Activated CD4-positive, alpha-beta memory T cell treated with anti-CD3 and anti-CD28 coated beads for 36 hours (primary cell): ENCODE measurements at regions not wholly inside any gene's neighbourhood (a gene's known extent, or its start where the extent isn't known, plus 50 kb on each side); places are given as distances from the start of the nearest gene placed in this dataset.

Source experiments
- CTCF ChIA-PET: fragments of 350-600 bp; sonication (Branson Sonifier 250); formaldehyde crosslinking; loops from one replicate; lab custom pipeline; 2021; ENCODE audit warnings: antibody characterized with exemption, inconsistent platforms; lab: Charles Lee
- POLR2A ChIA-PET: fragments of 350-600 bp; sonication (Branson Sonifier 250); formaldehyde crosslinking; loops from one replicate; lab custom pipeline; 2021; ENCODE audit warnings: antibody characterized with exemption; lab: Charles Lee
- DNase-seq: peaks from one replicate; pipeline ENCODE4 v3.0.0-alpha.2; 2020
- H3K27ac Mint-ChIP-seq: one replicate; pipeline ENCODE4 v1.8.0; 2021; ENCODE audit warnings: mixed read lengths
- H3K27me3 Mint-ChIP-seq: one replicate; pipeline ENCODE4 v1.8.0; 2021; ENCODE audit warnings: mixed read lengths
- H3K36me3 Mint-ChIP-seq: one replicate; pipeline ENCODE4 v1.8.0; 2021; ENCODE audit warnings: mixed read lengths
- H3K4me1 Mint-ChIP-seq: one replicate; pipeline ENCODE4 v1.8.0; 2021; ENCODE audit warnings: low read depth, mixed read lengths
- H3K4me3 Mint-ChIP-seq: one replicate; pipeline ENCODE4 v1.8.0; 2021; ENCODE audit warnings: mild to moderate bottlenecking, mixed read lengths
- H3K9me3 Mint-ChIP-seq: one replicate; pipeline ENCODE4 v1.8.0; 2021; ENCODE audit warnings: mixed read lengths
- intact Hi-C: fragments of 100-400 bp; cut with micrococcal nuclease; formaldehyde crosslinking; loops from one replicate; pipeline ENCODE4 v1.15.1; 2023

DNA sequence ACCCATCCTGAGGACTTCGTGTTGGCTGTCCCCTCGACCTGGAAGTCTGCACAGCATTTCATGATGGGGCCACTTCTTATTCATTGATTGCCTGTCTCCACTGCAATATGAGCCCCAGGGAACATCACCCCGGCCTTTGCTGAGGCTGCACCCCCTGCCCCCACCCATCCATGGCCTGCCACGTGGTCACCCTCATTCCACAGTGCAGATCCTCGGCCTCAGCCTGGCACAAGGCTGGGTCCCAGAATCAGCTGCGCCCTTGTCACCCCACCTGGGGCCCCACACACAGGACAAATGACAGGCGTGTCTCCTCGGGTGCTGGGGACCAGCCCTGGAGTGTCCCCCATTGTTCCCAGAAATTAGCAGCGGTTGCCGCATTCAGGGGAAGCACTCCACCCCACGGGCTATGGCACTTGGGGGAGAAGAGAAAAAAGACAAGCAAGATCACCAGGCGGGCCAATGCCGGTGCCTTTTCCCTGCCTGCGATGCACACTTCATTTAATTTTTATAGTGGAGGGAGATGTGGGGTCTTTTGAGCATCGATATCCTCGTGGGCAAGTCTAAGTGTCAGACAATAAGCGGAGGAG lies 157.4 kb downstream of the INHBB start:
- POLR2A ChIA-PET = no interaction called here

GRCh38 chr2:120503793-120504571 lies 158.0 kb downstream of the INHBB start:
- ChIA-PET POLR2A (no interaction called here), CTCF (no interaction called here)
- intact Hi-C loops = no loop called here
- H3K27ac Mint-ChIP-seq = no peak overlapping the region
- H3K36me3 Mint-ChIP-seq = no peaks in the 10 kb centered on the region
- H3K4me3 Mint-ChIP-seq = no peak overlapping the region
- H3K9me3 Mint-ChIP-seq = no peaks in the 10 kb centered on the region
- H3K27me3 Mint-ChIP-seq = peaks cover 1% of the 10 kb centered on the region
- H3K4me1 Mint-ChIP-seq = no peaks in the 10 kb centered on the region
- no peak for DNase-seq

More for the DNA sequence above, 157.4 kb downstream of the INHBB start:
- no peaks in the 10 kb centered on the region for H3K36me3 Mint-ChIP-seq
- no peaks in the 10 kb centered on the region for H3K4me1 Mint-ChIP-seq
- CTCF ChIA-PET = no interaction called here
- DNase-seq = no peak
- intact Hi-C loops = no loop called here
- H3K27ac Mint-ChIP-seq = no peak overlapping the region
- no peaks in the 10 kb centered on the region for H3K9me3 Mint-ChIP-seq
- no peak overlapping the region for H3K4me3 Mint-ChIP-seq
- peaks cover 1% of the 10 kb centered on the region for H3K27me3 Mint-ChIP-seq

DNA sequence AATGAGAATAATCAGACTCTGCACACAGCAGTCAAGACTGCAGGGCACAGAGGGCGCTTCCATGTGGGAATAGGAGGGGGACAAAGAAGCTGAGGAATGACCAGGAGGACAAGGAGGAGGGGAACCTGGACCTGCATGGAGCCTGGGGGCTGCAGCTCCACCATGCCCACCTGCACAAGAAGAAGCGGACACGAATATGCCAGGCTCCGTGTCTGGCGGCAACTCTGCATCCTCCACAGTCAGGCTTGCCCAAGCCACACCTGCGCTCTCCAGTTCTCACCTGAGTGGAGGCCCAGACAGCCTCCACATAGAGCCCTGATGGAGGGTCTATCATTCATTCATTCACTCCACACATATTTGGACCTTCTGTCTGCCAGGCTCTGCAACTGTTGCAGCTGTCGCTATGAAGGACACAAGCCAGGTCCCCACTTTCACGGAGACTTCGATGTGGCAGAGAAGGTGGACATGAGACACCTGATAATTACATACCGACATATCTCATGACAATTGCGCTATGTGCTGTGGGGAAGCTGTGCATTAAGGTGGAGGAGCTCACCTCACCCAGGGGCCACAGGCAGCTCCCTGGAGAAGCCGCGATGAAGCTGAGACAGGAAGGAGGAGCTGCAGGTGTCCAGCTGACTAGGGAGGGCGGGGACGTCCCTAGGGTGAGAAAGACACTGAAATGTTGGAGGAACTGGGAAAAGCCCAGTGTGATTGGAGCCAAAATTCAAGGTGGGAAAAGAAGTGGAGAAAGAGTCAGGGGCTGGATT lies 159.2 kb downstream of the INHBB start:
- H3K36me3 Mint-ChIP-seq = no peaks in the 10 kb centered on the region
- H3K9me3 Mint-ChIP-seq = no peaks in the 10 kb centered on the region
- DNase-seq = no peak
- H3K27ac Mint-ChIP-seq = no peak overlapping the region
- ChIA-PET CTCF (no interaction called here), POLR2A (no interaction called here)
- no peaks in the 10 kb centered on the region for H3K4me1 Mint-ChIP-seq
- H3K4me3 Mint-ChIP-seq = no peak overlapping the region
- intact Hi-C loops = no loop called here
- peaks cover 1% of the 10 kb centered on the region for H3K27me3 Mint-ChIP-seq

DNA sequence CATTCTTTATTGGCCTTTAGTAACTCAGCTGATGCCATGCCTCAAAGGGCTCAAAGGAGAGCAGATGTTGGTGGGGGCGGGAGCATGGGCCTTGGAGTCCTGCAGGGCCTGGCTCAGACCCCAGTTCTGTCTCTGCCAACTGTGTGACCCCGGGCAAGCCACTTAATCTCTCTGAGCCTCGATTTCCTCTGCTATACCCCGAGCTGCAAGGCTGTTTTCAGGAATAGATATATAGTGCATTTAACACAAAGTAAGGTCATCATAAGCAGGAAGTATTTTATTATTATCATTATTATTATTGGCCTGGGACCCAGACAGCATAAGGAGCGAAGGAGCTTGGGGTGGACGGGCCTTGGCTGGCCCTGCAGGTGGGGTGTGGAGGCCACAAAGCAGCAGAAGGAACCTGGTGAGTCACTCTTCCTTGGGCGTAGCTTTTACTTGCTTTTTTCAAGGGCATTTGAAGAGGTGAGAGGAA lies 162.7 kb downstream of the INHBB start:
- CTCF ChIA-PET = no interaction called here
- H3K27ac Mint-ChIP-seq = no peak overlapping the region
- peaks cover 2% of the 10 kb centered on the region for H3K27me3 Mint-ChIP-seq
- no peaks in the 10 kb centered on the region for H3K4me1 Mint-ChIP-seq
- DNase-seq = no peak
- H3K36me3 Mint-ChIP-seq = no peaks in the 10 kb centered on the region
- POLR2A ChIA-PET = no interaction called here
- no peaks in the 10 kb centered on the region for H3K9me3 Mint-ChIP-seq
- H3K4me3 Mint-ChIP-seq = no peak overlapping the region
- intact Hi-C loops = no loop called here

GRCh38 chr2:120509213-120509815 lies 163.4 kb downstream of the INHBB start:
- no peak for DNase-seq
- intact Hi-C loops = no loop called here
- H3K4me3 Mint-ChIP-seq = no peak overlapping the region
- no peaks in the 10 kb centered on the region for H3K9me3 Mint-ChIP-seq
- no peaks in the 10 kb centered on the region for H3K36me3 Mint-ChIP-seq
- H3K27me3 Mint-ChIP-seq = peaks cover 2% of the 10 kb centered on the region
- ChIA-PET POLR2A (no interaction called here), CTCF (no interaction called here)
- no peaks in the 10 kb centered on the region for H3K4me1 Mint-ChIP-seq
- H3K27ac Mint-ChIP-seq = no peak overlapping the region

DNA sequence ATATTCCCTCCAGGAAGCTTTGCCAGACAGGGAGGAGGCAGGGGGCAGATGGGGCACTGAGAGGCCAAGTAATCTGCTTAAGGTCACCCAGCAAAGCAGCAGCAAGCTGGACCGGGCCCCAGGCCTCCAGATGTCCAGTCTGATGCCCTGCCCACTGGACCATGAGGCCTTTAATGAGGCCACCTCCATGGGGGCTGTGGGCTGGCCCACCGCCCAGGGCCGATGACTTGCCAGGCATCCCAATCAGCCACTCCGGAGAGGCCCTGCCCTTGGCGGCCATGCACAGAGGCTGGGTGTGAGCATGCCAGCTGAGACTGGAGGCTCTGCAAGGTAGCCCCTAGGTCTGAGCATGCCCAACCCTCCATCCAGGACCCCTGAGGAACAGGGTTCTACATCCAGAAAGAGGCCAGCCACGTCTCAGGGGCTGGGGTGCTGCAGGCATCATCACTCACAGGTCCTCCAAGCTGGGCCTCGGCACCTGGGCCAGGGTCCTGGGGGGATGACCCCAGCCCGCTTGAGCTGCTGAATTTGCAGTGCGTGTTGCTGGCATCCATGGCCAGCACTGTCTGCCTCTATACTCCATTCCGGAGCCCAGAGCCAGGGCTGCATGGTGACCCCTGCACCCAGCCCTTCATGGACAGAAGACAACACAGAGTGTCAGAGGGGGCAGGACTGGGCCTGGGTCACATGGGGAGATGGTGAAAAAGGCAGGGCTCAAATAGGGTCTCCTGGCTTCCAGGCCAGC lies 164.2 kb downstream of the INHBB start:
- ChIA-PET CTCF (interaction anchor here (0.9 kb wide), 1 partner anchor 11 kb away, joined by 3 read pairs; no protein-coding TSS in a partner anchor), POLR2A (no interaction called here)
- Mint-ChIP-seq H3K4me3 (no peak overlapping the region), H3K36me3 (no peaks in the 10 kb centered on the region), H3K4me1 (no peaks in the 10 kb centered on the region), H3K27ac (no peak overlapping the region), H3K27me3 (peaks cover 2% of the 10 kb centered on the region), H3K9me3 (no peaks in the 10 kb centered on the region)
- intact Hi-C loops = no loop called here
- no peak for DNase-seq

- ChIA-PET POLR2A (no interaction called here), CTCF (interaction anchor here (0.9 kb wide), 1 partner anchor 11 kb away, joined by 3 read pairs; no protein-coding TSS in a partner anchor)
- Mint-ChIP-seq H3K9me3 (no peaks in the 10 kb centered on the region), H3K36me3 (no peaks in the 10 kb centered on the region), H3K4me1 (no peaks in the 10 kb centered on the region), H3K4me3 (no peak overlapping the region), H3K27me3 (peaks cover 2% of the 10 kb centered on the region), H3K27ac (no peak overlapping the region)
- intact Hi-C loops = no loop called here
- no peak for DNase-seq
Measured at GRCh38 chr2:120510751-120511395, 164.9 kb downstream of the INHBB start.

GRCh38 chr2:120511536-120511935 lies 165.6 kb downstream of the INHBB start:
- H3K36me3 Mint-ChIP-seq = no peaks in the 10 kb centered on the region
- no peak for DNase-seq
- peaks cover 3% of the 10 kb centered on the region for H3K27me3 Mint-ChIP-seq
- H3K4me1 Mint-ChIP-seq = no peaks in the 10 kb centered on the region
- intact Hi-C loops = no loop called here
- no peak overlapping the region for H3K4me3 Mint-ChIP-seq
- no peaks in the 10 kb centered on the region for H3K9me3 Mint-ChIP-seq
- no peak overlapping the region for H3K27ac Mint-ChIP-seq
- CTCF ChIA-PET = interaction anchor here (0.6 kb wide), 1 partner anchor 402 kb away, joined by 3 read pairs; no protein-coding TSS in a partner anchor
- POLR2A ChIA-PET = no interaction called here

DNA sequence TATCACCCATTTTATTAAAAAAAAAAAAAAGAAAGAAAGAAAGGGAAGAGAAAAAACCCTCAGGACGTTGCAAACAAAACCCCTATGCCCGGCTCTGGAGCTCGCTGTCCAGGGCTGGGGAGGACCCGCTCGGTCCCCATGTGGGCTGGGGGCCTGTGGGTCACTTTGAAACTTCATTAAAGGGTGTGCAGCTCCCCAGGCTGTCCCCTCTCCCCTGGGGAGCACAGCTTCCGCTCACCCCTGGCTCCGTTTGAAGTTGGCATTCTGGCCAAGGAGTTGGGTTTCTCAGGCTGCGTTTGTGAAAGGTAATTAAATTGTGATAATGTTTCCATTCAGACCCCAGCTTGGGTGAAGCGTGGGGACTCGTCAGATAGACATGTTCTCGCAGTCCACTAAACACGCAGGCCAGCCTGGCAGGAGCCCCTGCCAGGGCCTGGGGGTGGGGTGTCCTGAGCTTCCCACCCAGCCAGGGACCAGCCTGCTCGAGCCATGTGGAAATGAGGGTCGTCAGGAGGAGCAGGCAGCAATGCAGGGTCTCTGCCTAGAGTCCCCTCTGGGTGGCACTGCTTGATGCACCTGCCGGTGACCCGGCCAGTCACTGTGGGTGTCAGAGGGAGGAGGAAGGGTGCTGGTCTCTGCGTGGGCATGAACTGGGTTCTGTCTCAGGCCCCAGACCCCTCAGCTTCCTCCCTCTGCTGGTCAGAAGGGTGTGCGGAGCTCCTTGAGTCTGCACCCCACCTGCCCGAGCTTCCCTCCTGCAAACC lies 166.2 kb downstream of the INHBB start:
- CTCF ChIA-PET = interaction anchor here (0.6 to 0.9 kb wide), 2 partner anchors 41 to 402 kb away, joined by 3 read pairs; no protein-coding TSS in a partner anchor
- DNase-seq = no peak

DNA sequence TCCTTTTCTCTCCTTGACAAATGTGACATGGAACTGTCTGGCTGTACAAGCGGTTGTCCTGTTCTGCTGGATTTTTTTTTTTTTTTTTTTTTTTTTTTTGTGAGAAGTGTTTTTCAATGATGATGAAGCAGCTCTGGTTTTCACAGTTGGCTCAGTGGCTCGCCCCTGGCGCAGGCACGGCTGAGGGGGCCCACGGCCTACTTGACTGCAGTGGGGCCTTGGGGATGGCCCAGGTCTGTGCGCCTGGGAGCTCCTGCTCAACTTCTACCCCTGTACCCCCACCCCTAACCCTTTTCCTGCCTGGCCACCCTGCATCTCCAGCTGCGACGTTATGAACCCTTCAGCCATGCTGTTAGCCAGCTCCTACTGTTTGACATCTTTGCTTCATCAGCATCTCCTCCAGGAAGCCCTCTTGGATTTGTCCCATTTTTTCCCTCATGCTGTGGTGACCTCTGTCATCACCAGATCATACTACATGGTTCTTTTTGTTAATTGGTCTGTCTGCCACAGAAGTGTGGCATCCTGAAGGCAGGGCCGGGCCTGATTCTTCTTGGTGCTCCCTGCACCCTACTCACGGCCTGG lies 167.9 kb downstream of the INHBB start:
- H3K36me3 Mint-ChIP-seq = no peaks in the 10 kb centered on the region
- no peak for DNase-seq
- ChIA-PET CTCF (no interaction called here), POLR2A (no interaction called here)
- no peak overlapping the region for H3K27ac Mint-ChIP-seq
- no peaks in the 10 kb centered on the region for H3K4me1 Mint-ChIP-seq
- no peaks in the 10 kb centered on the region for H3K9me3 Mint-ChIP-seq
- no peak overlapping the region for H3K4me3 Mint-ChIP-seq
- intact Hi-C loops = no loop called here
- peaks cover 6% of the 10 kb centered on the region for H3K27me3 Mint-ChIP-seq

More for the DNA sequence above, 166.2 kb downstream of the INHBB start:
- Mint-ChIP-seq H3K4me1 (no peaks in the 10 kb centered on the region), H3K9me3 (no peaks in the 10 kb centered on the region), H3K4me3 (no peak overlapping the region), H3K36me3 (no peaks in the 10 kb centered on the region), H3K27ac (no peak overlapping the region), H3K27me3 (peaks cover 5% of the 10 kb centered on the region)
- POLR2A ChIA-PET = no interaction called here
- intact Hi-C loops = no loop called here
